Heart left ventricle (tissue), 13 donors: ENCODE measurements at regions not wholly inside any gene's neighbourhood (a gene's known extent, or its start where the extent isn't known, plus 50 kb on each side); places are given as distances from the start of the nearest gene placed in this dataset.

ENCODE experiments used
- CTCF ChIP-seq, 12 donors: fragments of 200-600 bp; sonication (generic) in 4 of 12; IDR thresholded peaks; one replicate each; pipeline versions ENCODE4 v1.5.0 to v1.8.0; 2018 to 2022; ENCODE audit warnings: antibody characterized with exemption in 12 of 12, mild to moderate bottlenecking in 5 of 12
- POLR2A ChIP-seq, 2 donors: fragments of 450-650 bp; IDR thresholded peaks; one replicate each; pipeline ENCODE4 v1.6.1; 2017; ENCODE audit warnings: antibody characterized with exemption in 2 of 2, mild to moderate bottlenecking in 2 of 2, moderate library complexity in 2 of 2
- donor health status: ischemic (EF 13 %, LVEDD 7.1; RV severe dilation, severe dysfunction).
- donor health status: DM: no; HTN: yes; CAD: no.
- donor health status: DM: no; HTN: no; CAD: no.
- donor health status: ischemic (EF 25% LVEDD 6.9; RV normal size, moderate dysfunction).
- donor health status: ischemic (EF 25% LVEDD 5.7; RV mildly dilated, moderate dysfunction).
- donor health status: ischemic (EF 35%, LVEDD 5.7; RV mildly dilated, moderate dysfunction).
- donor health status: nonischemic (EF 11% LVEDD 7.7; RV severe dilation, severe dysfunction).
- donor health status: DM: yes; HTN: yes; CAD: no.
- donor health status: PGD.
- donor health status: ischemic (EF 29% LVEDD 5.4; RV normal size, mild dysfunction).
- donor health status: nonischemic (EF 23%, LVEDD 6.1; RV moderate dilation, normal function).

DNA sequence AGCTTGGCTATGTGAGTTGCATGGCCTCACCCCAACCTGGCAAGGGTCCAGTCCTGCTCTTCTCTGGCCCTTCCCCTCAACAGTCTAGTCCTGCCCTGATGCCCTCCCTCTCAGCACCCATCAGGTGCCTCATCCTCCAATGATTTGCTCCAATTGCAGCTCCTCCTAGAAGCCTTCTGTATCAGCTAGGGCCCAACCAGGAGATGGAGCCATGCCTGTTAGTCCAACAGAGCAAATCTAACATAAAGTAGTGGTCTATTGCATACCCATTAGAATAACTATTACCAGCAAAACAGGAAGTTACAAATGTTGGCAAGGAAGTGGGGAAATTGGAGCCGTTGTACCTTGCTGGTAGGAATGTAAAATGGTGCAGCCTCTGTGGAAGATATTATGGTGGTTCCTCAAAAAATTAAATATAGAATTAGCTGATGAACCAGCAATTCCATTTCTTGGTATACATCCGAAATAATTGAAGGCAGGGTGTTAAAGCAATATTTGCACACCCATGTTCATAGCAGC lies 163.5 kb downstream of the VRK1 start:
- TF ChIP-seq POLR2A (IDR thresholded peaks at IDR 0.05), result no peak
- TF ChIP-seq CTCF (IDR thresholded peaks at IDR 0.05), result no peak
